Loucy (cell line): ENCODE measurements at regions not wholly inside any gene's neighbourhood (a gene's known extent, or its start where the extent isn't known, plus 50 kb on each side); places are given as distances from the start of the nearest gene placed in this dataset.

Experiments
- CTCF ChIP-seq: fragments of 200-600 bp; sonication (generic); conservative IDR thresholded peaks from 2 replicates; pipeline ENCODE4 v1.5.1; 2014; ENCODE audit warnings: mild to moderate bottlenecking, antibody characterized with exemption, low read length
- EZH2phosphoT487 ChIP-seq: fragments of 200-600 bp; IDR thresholded peaks from 2 replicates; pipeline ENCODE4 v1.6.1; 2018; ENCODE audit warnings: antibody characterized with exemption, mild to moderate bottlenecking, moderate library complexity, borderline replicate concordance

- TF ChIP-seq CTCF (no peak), EZH2phosphoT487 (no peak)
These were observed 152.9 kb downstream of the ATP6V1G3 start for GRCh38 chr1:198387587-198387986.
